ENCODE measurements at regions not wholly inside any gene's neighbourhood (a gene's known extent, or its start where the extent isn't known, plus 50 kb on each side); places are given as distances from the start of the nearest gene placed in this dataset.
A peak's percentile ranks its signal among the peaks of the same experiment; 100 is the strongest.

GRCh38 chr6:170027647-170028043 is 263.2 kb downstream of the DLL1 start:
- peak; percentile 52 for DNase-seq (ENCODE audit: low spot score)
- TF ChIP-seq CTCF (IDR thresholded peaks at IDR 0.05) = no peak

GRCh38 chr6:170026751-170027646 is 263.9 kb downstream of the DLL1 start:
- no peaks in the 10 kb centered on the region for H3K27me3 ChIP-seq
- no peak for TF ChIP-seq CTCF (IDR thresholded peaks at IDR 0.05)
- H3K4me3 ChIP-seq = no peak overlapping the region
- no peak for DNase-seq (ENCODE audit: low spot score)
- H3K36me3 ChIP-seq = no peaks in the 10 kb centered on the region
- no peaks in the 10 kb centered on the region for H3K9me3 ChIP-seq
- H3K4me1 ChIP-seq = peaks cover 0 to 24% of the 10 kb centered on the region in 2 donors
- H3K27ac ChIP-seq = no peak overlapping the region

More at GRCh38 chr6:170027647-170028043, 263.2 kb downstream of the DLL1 start:
- Histone ChIP-seq H3K4me3 (no peak overlapping the region), H3K36me3 (no peaks in the 10 kb centered on the region), H3K27ac (no peak overlapping the region), H3K4me1 (peaks cover 0 to 24% of the 10 kb centered on the region in 2 donors), H3K9me3 (no peaks in the 10 kb centered on the region), H3K27me3 (no peaks in the 10 kb centered on the region)

GRCh38 chr6:170025935-170026750 is 264.7 kb downstream of the DLL1 start:
- Histone ChIP-seq H3K27me3 (no peaks in the 10 kb centered on the region), H3K4me1 (peaks cover 0 to 24% of the 10 kb centered on the region in 2 donors), H3K4me3 (no peak overlapping the region), H3K9me3 (no peaks in the 10 kb centered on the region), H3K27ac (no peak overlapping the region), H3K36me3 (no peaks in the 10 kb centered on the region)
- no peak for TF ChIP-seq CTCF (IDR thresholded peaks at IDR 0.05)
- DNase-seq (ENCODE audit: low spot score) = no peak

- Histone ChIP-seq H3K4me1 (peaks cover 0 to 24% of the 10 kb centered on the region in 2 donors), H3K27ac (peak overlapping the region in 1 of 2 donors; percentile 27), H3K36me3 (no peaks in the 10 kb centered on the region), H3K9me3 (no peaks in the 10 kb centered on the region), H3K4me3 (no peak overlapping the region), H3K27me3 (no peaks in the 10 kb centered on the region)
- no peak for TF ChIP-seq CTCF (IDR thresholded peaks at IDR 0.05)
- DNase-seq (ENCODE audit: low spot score) = no peak
Measured at GRCh38 chr6:170025341-170025911, 265.5 kb downstream of the DLL1 start.

- peak overlapping the region in 1 of 2 donors; percentile 27 for H3K27ac ChIP-seq
- peaks cover 0 to 24% of the 10 kb centered on the region in 2 donors for H3K4me1 ChIP-seq
- no peaks in the 10 kb centered on the region for H3K27me3 ChIP-seq
- no peaks in the 10 kb centered on the region for H3K9me3 ChIP-seq
- TF ChIP-seq CTCF (IDR thresholded peaks at IDR 0.05) = no peak
- no peaks in the 10 kb centered on the region for H3K36me3 ChIP-seq
- H3K4me3 ChIP-seq = no peak overlapping the region
- DNase-seq (ENCODE audit: low spot score) = no peak
Measured at GRCh38 chr6:170024940-170025339, 265.9 kb downstream of the DLL1 start.
